Neural cell (in vitro differentiated cells): ENCODE measurements at regions not wholly inside any gene's neighbourhood (a gene's known extent, or its start where the extent isn't known, plus 50 kb on each side); places are given as distances from the start of the nearest gene placed in this dataset.

ENCODE experiments used
- H2AFZ ChIP-seq: fragments of 200-600, 300-800 bp; sonication (generic), shearing (Covaris generic); 2 replicates; pipeline ENCODE4 v1.6.0; 2014; ENCODE audit warnings: low read depth, mild to moderate bottlenecking, antibody characterized with exemption, low read length, moderate library complexity
- H3F3A ChIP-seq: fragments of 200-600 bp; shearing (Covaris generic); 2 replicates; pipeline ENCODE4 v1.6.1; 2016; ENCODE audit warnings: mild to moderate bottlenecking, moderate library complexity, mixed read lengths, antibody characterized with exemption, low read length; ENCODE audit not compliant: insufficient read depth, poor library complexity, severe bottlenecking
- H3K27ac ChIP-seq: fragments of 200-600, 300-800 bp; sonication (generic), shearing (Covaris generic); 2 replicates; pipeline ENCODE4 v1.5.1; 2014; ENCODE audit warnings: mild to moderate bottlenecking, low read length, moderate library complexity
- H3K27me3 ChIP-seq: fragments of 300-800, 200-600 bp; sonication (generic), shearing (Covaris generic); 2 replicates; pipeline ENCODE4 v1.6.0; 2014; ENCODE audit warnings: mild to moderate bottlenecking, low read depth, low read length, moderate library complexity; ENCODE audit not compliant: insufficient read depth
- H3K36me3 ChIP-seq: fragments of 300-800, 200-600 bp; sonication (generic), shearing (Covaris generic); 2 replicates; pipeline ENCODE4 v1.5.1; 2014; ENCODE audit warnings: mild to moderate bottlenecking, antibody characterized with exemption, low read length, moderate library complexity; ENCODE audit not compliant: insufficient read depth
- H3K4me2 ChIP-seq: fragments of 300-800, 200-600 bp; sonication (generic), shearing (Covaris generic); 2 replicates; pipeline ENCODE4 v1.6.0; 2014; ENCODE audit warnings: mild to moderate bottlenecking, low read length
- H3K4me3 ChIP-seq: fragments of 300-800, 200-600 bp; sonication (generic), shearing (Covaris generic); 2 replicates; pipeline ENCODE4 v1.5.1; 2014; ENCODE audit warnings: mild to moderate bottlenecking, low read length, moderate library complexity
- H3K79me2 ChIP-seq: fragments of 200-600 bp; shearing (Covaris generic); replicated peaks from 2 replicates; pipeline ENCODE4 v1.6.0; 2014; ENCODE audit warnings: mild to moderate bottlenecking, low read length, moderate library complexity; ENCODE audit not compliant: insufficient read depth
- H3K9ac ChIP-seq: fragments of 300-800, 200-600 bp; sonication (generic), shearing (Covaris generic); 2 replicates; pipeline ENCODE4 v1.6.1; 2016; ENCODE audit warnings: mild to moderate bottlenecking, low read length, mixed read lengths
- H3K9me2 ChIP-seq: fragments of 200-600 bp; shearing (Covaris generic); 2 replicates; pipeline ENCODE4 v1.6.1; 2016; ENCODE audit warnings: mild to moderate bottlenecking, low read length, mixed read lengths; ENCODE audit not compliant: insufficient read depth
- H3K9me3 ChIP-seq: fragments of 200-600, 300-800 bp; sonication (generic), shearing (Covaris generic); 2 replicates; pipeline ENCODE4 v1.6.1; 2016; ENCODE audit warnings: mild to moderate bottlenecking, mixed run types, low read length, moderate library complexity, mixed read lengths
- H4K20me1 ChIP-seq: fragments of 200-600 bp; shearing (Covaris generic); 2 replicates; pipeline ENCODE4 v1.6.1; 2016; ENCODE audit warnings: mild to moderate bottlenecking, mixed run types; ENCODE audit not compliant: insufficient read depth
- CTCF ChIP-seq: fragments of 450-650 bp; IDR thresholded peaks from 2 replicates; pipeline ENCODE4 v1.5.1; 2014; ENCODE audit warnings: antibody characterized with exemption, mild to moderate bottlenecking, moderate library complexity; ENCODE audit not compliant: poor library complexity, severe bottlenecking
- EP300 ChIP-seq: fragments of 450-650 bp; conservative IDR thresholded peaks from 2 replicates; pipeline ENCODE4 v1.6.1; 2014; ENCODE audit warnings: antibody characterized with exemption, mild to moderate bottlenecking, moderate library complexity; ENCODE audit not compliant: poor library complexity, severe bottlenecking
- EZH2 ChIP-seq: fragments of 200-600, 300-800 bp; shearing (Covaris generic), sonication (generic); IDR thresholded peaks from 2 replicates; pipeline ENCODE4 v1.6.1; 2014; ENCODE audit warnings: antibody characterized with exemption, low read length, borderline replicate concordance, mild to moderate bottlenecking; ENCODE audit not compliant: insufficient read depth, poor library complexity, severe bottlenecking
- MXI1 ChIP-seq: fragments of 450-650 bp; conservative IDR thresholded peaks from 2 replicates; pipeline ENCODE4 v1.6.1; 2014; ENCODE audit warnings: antibody characterized with exemption, mild to moderate bottlenecking; ENCODE audit not compliant: poor library complexity, severe bottlenecking
- POLR2AphosphoS5 ChIP-seq: IDR thresholded peaks from 2 replicates; pipeline ENCODE4 v1.6.1; 2012
- RAD21 ChIP-seq: fragments of 450-650 bp; conservative IDR thresholded peaks from 2 replicates; pipeline ENCODE4 v1.6.1; 2014; ENCODE audit warnings: antibody characterized with exemption, mild to moderate bottlenecking, moderate library complexity
- REST ChIP-seq: IDR thresholded peaks from 2 replicates; pipeline ENCODE4 v1.6.1; 2012; ENCODE audit warnings: borderline replicate concordance
- SMC3 ChIP-seq: fragments of 450-650 bp; conservative IDR thresholded peaks from 2 replicates; pipeline ENCODE4 v1.6.1; 2014; ENCODE audit warnings: antibody characterized with exemption, mild to moderate bottlenecking, moderate library complexity; ENCODE audit not compliant: poor library complexity
- TAF1 ChIP-seq: IDR thresholded peaks from 2 replicates; pipeline ENCODE4 v1.6.1; 2012; ENCODE audit warnings: low read depth

- Histone ChIP-seq H3K9me3 (no peaks in the 10 kb centered on the region), H3K4me3 (no peak overlapping the region), H3K9ac (no peak overlapping the region), H2AFZ (no peak overlapping the region), H3K9me2 (no peaks in the 10 kb centered on the region), H3K79me2 (no peaks in the 10 kb centered on the region), H4K20me1 (no peaks in the 10 kb centered on the region), H3K27me3 (no peaks in the 10 kb centered on the region), H3F3A (no peaks in the 10 kb centered on the region), H3K4me2 (no peak overlapping the region), H3K27ac (no peak overlapping the region), H3K36me3 (no peaks in the 10 kb centered on the region)
- TF ChIP-seq TAF1 (no peak), REST (no peak), EP300 (no peak), POLR2AphosphoS5 (no peak), SMC3 (no peak), MXI1 (no peak), EZH2 (no peak), CTCF (no peak), RAD21 (no peak)
Measured at GRCh38 chr16:11437069-11437468, 91.8 kb downstream of the RMI2 start.

GRCh38 chr16:11439790-11440656, 94.8 kb downstream of the RMI2 start:
- Histone ChIP-seq H3K9me2 (no peaks in the 10 kb centered on the region), H3F3A (no peaks in the 10 kb centered on the region), H3K36me3 (no peaks in the 10 kb centered on the region), H3K9me3 (no peaks in the 10 kb centered on the region), H3K27me3 (no peaks in the 10 kb centered on the region), H3K4me2 (no peak overlapping the region), H3K79me2 (no peaks in the 10 kb centered on the region), H2AFZ (no peak overlapping the region), H3K27ac (no peak overlapping the region), H4K20me1 (no peaks in the 10 kb centered on the region), H3K9ac (no peak overlapping the region), H3K4me3 (no peak overlapping the region)
- no peak for TF ChIP-seq SMC3
